ENCODE measurements at regions not wholly inside any gene's neighbourhood (a gene's known extent, or its start where the extent isn't known, plus 50 kb on each side); places are given as distances from the start of the nearest gene placed in this dataset.

- no peaks in the 10 kb centered on the region for H3K36me3 Mint-ChIP-seq
- no peak for DNase-seq (ENCODE audit: low spot score in 2 of 2, unreplicated experiment in 2 of 2)
- TF ChIP-seq CTCF (IDR thresholded peaks at IDR 0.05; ENCODE audit: unreplicated experiment) = no peak
- H3K4me3 Mint-ChIP-seq = no peak overlapping the region
- peaks cover 36% of the 10 kb centered on the region for H3K4me1 Mint-ChIP-seq
- peaks cover 4% of the 10 kb centered on the region for H3K9me3 Mint-ChIP-seq
- no peak overlapping the region for H3K27ac Mint-ChIP-seq
- H3K27me3 Mint-ChIP-seq (ENCODE audit: low read depth) = no peaks in the 10 kb centered on the region
Measured at GRCh38 chr11:122037911-122038310, 78.1 kb downstream of the BLID start.

GRCh38 chr11:122036493-122036892 lies 79.5 kb downstream of the BLID start:
- Mint-ChIP-seq H3K9me3 (peaks cover 6% of the 10 kb centered on the region), H3K27me3 (ENCODE audit: low read depth) (no peaks in the 10 kb centered on the region), H3K36me3 (no peaks in the 10 kb centered on the region), H3K4me1 (peaks cover 26% of the 10 kb centered on the region), H3K27ac (no peak overlapping the region), H3K4me3 (no peak overlapping the region)
- DNase-seq (ENCODE audit: low spot score in 2 of 2, unreplicated experiment in 2 of 2) = no peak
- TF ChIP-seq CTCF (IDR thresholded peaks at IDR 0.05; ENCODE audit: unreplicated experiment) = no peak

GRCh38 chr11:122036018-122036417 lies 80.0 kb downstream of the BLID start:
- H3K36me3 Mint-ChIP-seq = no peaks in the 10 kb centered on the region
- H3K4me3 Mint-ChIP-seq = no peak overlapping the region
- H3K4me1 Mint-ChIP-seq = peaks cover 26% of the 10 kb centered on the region
- peaks cover 6% of the 10 kb centered on the region for H3K9me3 Mint-ChIP-seq
- no peaks in the 10 kb centered on the region for H3K27me3 Mint-ChIP-seq (ENCODE audit: low read depth)
- DNase-seq (ENCODE audit: low spot score in 2 of 2, unreplicated experiment in 2 of 2) = no peak
- peak overlapping the region; percentile 32 for H3K27ac Mint-ChIP-seq
- TF ChIP-seq CTCF (IDR thresholded peaks at IDR 0.05; ENCODE audit: unreplicated experiment) = no peak

- no peak for TF ChIP-seq CTCF (IDR thresholded peaks at IDR 0.05; ENCODE audit: unreplicated experiment)
- H3K4me3 Mint-ChIP-seq = no peak overlapping the region
- no peaks in the 10 kb centered on the region for H3K36me3 Mint-ChIP-seq
- no peak for DNase-seq (ENCODE audit: low spot score in 2 of 2, unreplicated experiment in 2 of 2)
- H3K27me3 Mint-ChIP-seq (ENCODE audit: low read depth) = no peaks in the 10 kb centered on the region
- H3K27ac Mint-ChIP-seq = no peak overlapping the region
- H3K9me3 Mint-ChIP-seq = peaks cover 6% of the 10 kb centered on the region
- H3K4me1 Mint-ChIP-seq = peaks cover 18% of the 10 kb centered on the region
Measured at GRCh38 chr11:122033631-122034030, 82.4 kb downstream of the BLID start.

GRCh38 chr11:122033193-122033592 lies 82.8 kb downstream of the BLID start:
- Mint-ChIP-seq H3K4me3 (no peak overlapping the region), H3K36me3 (no peaks in the 10 kb centered on the region), H3K4me1 (peaks cover 16% of the 10 kb centered on the region), H3K27ac (no peak overlapping the region), H3K27me3 (ENCODE audit: low read depth) (no peaks in the 10 kb centered on the region), H3K9me3 (peaks cover 3% of the 10 kb centered on the region)
- no peak for DNase-seq (ENCODE audit: low spot score in 2 of 2, unreplicated experiment in 2 of 2)
- no peak for TF ChIP-seq CTCF (IDR thresholded peaks at IDR 0.05; ENCODE audit: unreplicated experiment)

GRCh38 chr11:122032317-122032716 lies 83.7 kb downstream of the BLID start:
- H3K4me3 Mint-ChIP-seq = no peak overlapping the region
- H3K9me3 Mint-ChIP-seq = peaks cover 3% of the 10 kb centered on the region
- no peaks in the 10 kb centered on the region for H3K27me3 Mint-ChIP-seq (ENCODE audit: low read depth)
- no peaks in the 10 kb centered on the region for H3K36me3 Mint-ChIP-seq
- peaks cover 13% of the 10 kb centered on the region for H3K4me1 Mint-ChIP-seq
- DNase-seq (ENCODE audit: low spot score in 2 of 2, unreplicated experiment in 2 of 2) = no peak
- no peak for TF ChIP-seq CTCF (IDR thresholded peaks at IDR 0.05; ENCODE audit: unreplicated experiment)
- H3K27ac Mint-ChIP-seq = no peak overlapping the region

Data from mesothelial cell of epicardium (in vitro differentiated cells).